Ureter (tissue), 1 donor: ENCODE measurements at regions not wholly inside any gene's neighbourhood (a gene's known extent, or its start where the extent isn't known, plus 50 kb on each side); places are given as distances from the start of the nearest gene placed in this dataset.
"Not testable (repeated sequence)": the region's sequence is repeated elsewhere in the genome, so short reads cannot be mapped to it uniquely, and the experiment has no call there.

ENCODE experiments used
- DNase-seq: peaks from one replicate; pipeline ENCODE4 v3.0.0-alpha.2; 2020; ENCODE audit warnings: low spot score
- donor health status: DM: yes; HTN: yes; CAD: no.

DNA sequence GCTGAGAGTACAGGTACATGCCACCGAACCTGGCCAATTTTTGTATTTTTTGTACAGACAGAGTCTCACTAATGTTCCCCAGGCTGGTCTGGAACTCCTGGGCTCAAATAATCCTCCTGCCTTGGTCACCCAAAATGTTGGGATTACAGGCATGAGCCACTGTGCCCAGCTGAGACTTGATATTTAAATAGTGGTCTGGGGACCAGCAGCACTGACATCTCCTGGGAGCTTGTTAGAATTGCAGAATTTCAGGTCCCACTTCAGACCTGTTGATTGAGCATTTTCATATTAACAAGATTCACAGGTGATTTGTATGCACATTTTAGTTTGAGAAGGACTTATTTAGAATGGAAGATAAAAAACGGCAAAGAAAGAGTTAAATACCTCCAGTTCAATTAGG is 57.0 kb upstream of the COBL start:
- DNase-seq, result not testable (repeated sequence)

DNA sequence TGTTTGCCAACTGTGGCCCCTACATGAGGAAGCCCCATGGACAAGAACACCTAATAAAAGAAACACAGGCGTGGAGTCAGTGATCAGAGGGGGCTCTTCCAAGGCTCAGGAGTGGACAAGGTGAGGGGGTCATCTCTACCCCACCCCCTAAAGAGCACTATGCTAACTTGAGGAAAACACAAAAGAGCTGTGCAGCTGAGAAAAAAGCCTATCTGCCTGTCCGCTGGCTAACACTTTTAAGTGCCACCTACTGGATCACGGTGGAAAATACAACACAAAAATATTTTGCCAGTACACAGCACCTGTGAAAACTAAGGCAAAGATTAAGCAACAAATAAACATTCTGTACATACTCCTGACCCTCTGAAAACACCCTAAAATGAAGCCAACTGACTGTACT is 53.1 kb upstream of the COBL start:
- DNase-seq, result no peak

DNA sequence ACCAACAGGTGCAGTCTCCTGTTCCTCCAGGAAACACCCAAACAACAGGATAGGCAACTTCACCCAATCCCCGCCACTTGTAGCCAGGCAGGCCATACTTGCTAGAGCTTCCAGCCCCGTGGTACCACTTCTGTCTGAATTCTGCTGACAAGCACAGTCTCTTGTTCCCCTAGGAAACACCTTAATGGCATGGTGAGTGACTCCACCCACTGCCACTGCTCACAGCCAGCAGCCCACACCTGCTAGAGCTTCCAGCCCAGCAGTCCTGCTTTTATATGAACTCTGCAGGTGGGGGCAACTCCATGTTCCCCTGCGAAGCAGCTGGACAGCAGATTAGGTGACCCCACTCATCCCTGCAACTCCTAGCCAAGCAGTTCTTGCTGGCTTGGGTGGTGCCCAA is 52.6 kb upstream of the COBL start:
- not testable (repeated sequence) for DNase-seq

DNA sequence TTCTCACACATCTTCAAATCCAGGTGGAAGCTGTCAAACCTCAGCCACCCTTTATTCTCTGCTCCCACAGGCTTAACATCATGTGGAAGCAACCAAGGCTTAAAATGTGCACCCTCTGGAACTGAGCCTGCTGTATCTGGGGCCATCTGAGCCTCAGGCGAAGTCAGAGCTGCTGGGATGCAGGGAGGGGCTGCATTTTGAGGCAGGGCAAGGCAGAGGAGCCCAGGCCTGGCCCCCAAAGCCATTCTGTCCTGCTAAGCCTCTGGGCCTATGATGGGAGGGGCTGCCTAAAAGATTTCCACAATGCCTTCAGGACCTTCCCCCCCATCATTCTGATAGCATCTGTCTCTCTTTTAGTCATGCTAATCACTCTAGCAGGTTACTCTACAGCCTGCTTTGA is 51.7 kb upstream of the COBL start:
- no peak for DNase-seq

DNA sequence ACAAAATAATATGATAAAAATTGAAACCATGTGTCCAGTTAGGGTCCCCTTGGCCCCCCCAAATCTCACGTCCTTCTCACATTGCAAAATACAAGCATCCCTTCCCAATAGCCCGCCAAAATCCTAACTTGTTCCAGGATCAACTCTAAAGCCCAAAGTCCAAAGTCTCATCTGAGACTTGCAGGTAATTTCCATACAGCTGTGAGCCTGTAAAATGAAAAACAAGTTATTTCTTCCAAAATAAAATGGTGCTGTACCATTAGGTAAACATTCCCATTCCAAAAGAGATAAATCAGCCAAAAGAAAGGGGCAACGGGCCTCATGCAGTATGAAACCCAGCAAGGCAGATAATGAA is 51.0 kb upstream of the COBL start:
- no peak for DNase-seq

DNA sequence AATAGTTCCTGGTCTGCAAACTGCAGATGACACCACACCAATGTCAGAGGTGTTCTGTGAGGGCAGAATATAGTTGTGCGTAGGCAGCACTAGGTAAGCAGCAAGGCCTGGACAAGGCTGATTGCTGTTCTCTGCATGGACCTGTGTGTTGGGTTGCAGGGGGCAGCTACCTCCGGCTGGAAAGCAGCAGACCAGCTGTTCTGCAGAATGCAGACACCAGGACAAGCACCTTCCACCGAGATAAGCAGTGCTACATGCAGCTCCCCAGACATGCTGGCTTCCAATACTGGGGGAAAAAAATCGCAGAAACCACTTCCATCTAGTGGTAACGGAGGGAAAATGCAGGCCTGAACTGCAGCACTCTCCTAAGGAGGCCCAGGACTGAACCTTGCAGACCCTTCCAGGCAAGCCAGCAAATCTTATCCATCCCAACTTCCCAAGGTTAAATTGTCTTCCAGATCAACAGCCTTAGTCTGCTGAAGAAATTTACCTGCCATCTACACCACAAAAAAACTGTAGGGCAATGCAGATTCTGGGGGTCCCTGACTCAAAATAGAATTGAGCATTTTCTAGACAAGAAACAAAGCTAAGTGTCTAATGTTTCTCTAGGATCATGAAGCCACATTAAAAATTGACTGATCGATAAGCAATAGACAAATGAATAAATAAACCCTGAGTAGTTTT is 50.5 kb upstream of the COBL start:
- peak; percentile 47 for DNase-seq
